Right atrium auricular region (tissue), 2 donors: ENCODE measurements at regions not wholly inside any gene's neighbourhood (a gene's known extent, or its start where the extent isn't known, plus 50 kb on each side); places are given as distances from the start of the nearest gene placed in this dataset.

ENCODE experiments used
- DNase-seq: peaks from one replicate; pipeline ENCODE4 v3.0.0-alpha.2; 2019; ENCODE audit warnings: low spot score
- H3K27ac ChIP-seq, 2 donors: fragments of 200-600 bp; sonication (generic); 1 replicate in 1 of 2; 2 replicates in 1 of 2; pipeline ENCODE4 v1.5.1; 2016 to 2019
- H3K27me3 ChIP-seq, 2 donors: fragments of 200-600 bp; sonication (generic); one replicate each; pipeline versions ENCODE4 v1.5.1 to v1.6.0; 2017 to 2019
- H3K36me3 ChIP-seq: fragments of 200-600 bp; sonication (generic); one replicate; pipeline ENCODE4 v1.5.1; 2016
- H3K4me1 ChIP-seq, 2 donors: fragments of 200-600 bp; sonication (generic); one replicate each; pipeline versions ENCODE4 v1.5.1 to v1.6.0; 2017 to 2019
- H3K4me3 ChIP-seq, 2 donors: fragments of 200-600 bp; sonication (generic); 1 replicate in 1 of 2; 2 replicates in 1 of 2; pipeline ENCODE4 v1.5.1; 2017 to 2019; ENCODE audit warnings: mild to moderate bottlenecking in 1 of 2, moderate library complexity in 1 of 2
- H3K9me3 ChIP-seq, 2 donors: fragments of 200-600 bp; sonication (generic); one replicate each; pipeline ENCODE4 v1.5.1; 2019
- TF ChIP-seq, protein P1 (sequence below), 2 donors: fragments of 200-600 bp; sonication (generic); IDR thresholded peaks; one replicate each; pipeline ENCODE4 v1.5.1; 2019; ENCODE audit warnings: antibody characterized with exemption in 2 of 2

DNA sequence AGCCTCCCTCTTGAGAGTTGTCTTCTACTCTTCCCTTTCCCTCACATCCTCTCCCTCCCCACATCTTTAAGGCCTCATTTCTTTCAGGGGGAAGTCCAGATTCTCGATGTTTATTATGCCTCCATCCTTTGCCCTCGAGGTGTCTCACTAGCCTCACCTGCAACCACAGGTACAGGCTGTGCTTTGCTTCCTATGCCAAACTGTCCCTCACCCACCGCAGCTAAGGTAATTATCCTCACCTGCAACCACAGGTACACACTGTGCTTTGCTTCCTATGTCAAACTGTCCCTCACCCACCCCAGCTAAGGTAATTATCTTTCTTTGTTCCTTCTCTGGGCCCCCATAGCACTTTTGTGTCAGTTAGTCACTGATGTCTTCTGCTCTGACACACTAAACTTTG lies 328.1 kb upstream of the SNX7 start:
- Histone ChIP-seq H3K36me3 (no peaks in the 10 kb centered on the region), H3K9me3 (no peaks in the 10 kb centered on the region), H3K27me3 (no peaks in the 10 kb centered on the region), H3K4me1 (no peaks in the 10 kb centered on the region), H3K4me3 (no peak overlapping the region), H3K27ac (no peak overlapping the region)
- no peak for DNase-seq
- TF ChIP-seq, protein P1, sequence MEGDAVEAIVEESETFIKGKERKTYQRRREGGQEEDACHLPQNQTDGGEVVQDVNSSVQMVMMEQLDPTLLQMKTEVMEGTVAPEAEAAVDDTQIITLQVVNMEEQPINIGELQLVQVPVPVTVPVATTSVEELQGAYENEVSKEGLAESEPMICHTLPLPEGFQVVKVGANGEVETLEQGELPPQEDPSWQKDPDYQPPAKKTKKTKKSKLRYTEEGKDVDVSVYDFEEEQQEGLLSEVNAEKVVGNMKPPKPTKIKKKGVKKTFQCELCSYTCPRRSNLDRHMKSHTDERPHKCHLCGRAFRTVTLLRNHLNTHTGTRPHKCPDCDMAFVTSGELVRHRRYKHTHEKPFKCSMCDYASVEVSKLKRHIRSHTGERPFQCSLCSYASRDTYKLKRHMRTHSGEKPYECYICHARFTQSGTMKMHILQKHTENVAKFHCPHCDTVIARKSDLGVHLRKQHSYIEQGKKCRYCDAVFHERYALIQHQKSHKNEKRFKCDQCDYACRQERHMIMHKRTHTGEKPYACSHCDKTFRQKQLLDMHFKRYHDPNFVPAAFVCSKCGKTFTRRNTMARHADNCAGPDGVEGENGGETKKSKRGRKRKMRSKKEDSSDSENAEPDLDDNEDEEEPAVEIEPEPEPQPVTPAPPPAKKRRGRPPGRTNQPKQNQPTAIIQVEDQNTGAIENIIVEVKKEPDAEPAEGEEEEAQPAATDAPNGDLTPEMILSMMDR (IDR thresholded peaks at IDR 0.05), result no peak

DNA sequence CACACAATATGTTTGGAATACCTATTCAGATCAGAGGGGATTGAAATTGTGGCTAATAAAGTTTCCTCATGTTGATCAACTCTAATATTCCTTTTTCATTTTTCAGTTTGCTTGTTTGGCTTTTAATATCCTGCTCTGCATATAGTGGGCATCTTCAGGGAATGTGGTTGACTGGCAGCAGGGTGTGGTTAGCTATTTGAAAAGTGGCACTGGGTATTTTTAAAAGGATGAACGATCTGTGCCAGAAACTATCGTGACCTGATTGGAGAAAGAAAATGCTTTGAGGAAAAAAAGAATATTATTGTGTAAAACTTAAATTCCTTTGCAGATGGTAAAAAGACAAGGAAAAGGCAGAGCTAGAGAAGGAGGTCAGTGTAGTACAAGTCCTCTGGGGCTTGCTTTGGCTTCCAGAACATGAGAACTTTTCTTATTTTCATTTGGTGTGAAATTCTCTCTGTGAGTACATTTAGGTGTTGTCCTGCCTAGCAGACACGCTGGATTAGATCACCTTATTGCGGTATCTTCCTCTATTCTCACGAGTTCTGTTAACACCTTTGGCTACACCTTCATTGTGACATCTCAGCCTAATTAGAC lies 329.7 kb upstream of the SNX7 start:
- TF ChIP-seq, protein P1 (IDR thresholded peaks at IDR 0.05), result no peak
- Histone ChIP-seq H3K9me3 (no peaks in the 10 kb centered on the region), H3K36me3 (no peaks in the 10 kb centered on the region), H3K27me3 (no peaks in the 10 kb centered on the region), H3K4me1 (no peaks in the 10 kb centered on the region), H3K4me3 (no peak overlapping the region), H3K27ac (no peak overlapping the region)
- no peak for DNase-seq

DNA sequence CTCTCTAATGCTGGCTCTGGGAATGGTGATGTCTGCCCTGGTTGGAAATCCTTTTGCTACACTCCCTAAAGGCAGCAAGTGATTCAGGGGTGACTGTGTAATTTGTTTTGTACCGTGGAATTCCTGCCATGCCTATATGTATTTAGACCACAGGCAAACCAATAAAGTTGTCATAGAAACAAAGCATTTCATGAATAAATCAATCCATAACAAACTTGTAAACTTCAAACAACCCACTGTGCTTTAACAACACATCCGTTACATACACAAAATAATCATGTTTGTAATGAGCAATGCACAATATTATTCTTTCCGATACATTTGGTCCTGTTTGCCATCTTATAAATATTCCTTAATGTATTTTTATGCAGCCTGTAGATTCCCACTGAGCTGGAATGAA lies 330.3 kb upstream of the SNX7 start:
- DNase-seq, result no peak
- TF ChIP-seq, protein P1 (IDR thresholded peaks at IDR 0.05), result no peak
- no peaks in the 10 kb centered on the region for H3K27me3 ChIP-seq
- no peaks in the 10 kb centered on the region for H3K9me3 ChIP-seq
- H3K27ac ChIP-seq, result no peak overlapping the region
- H3K4me1 ChIP-seq, result no peaks in the 10 kb centered on the region
- no peaks in the 10 kb centered on the region for H3K36me3 ChIP-seq
- H3K4me3 ChIP-seq, result no peak overlapping the region

DNA sequence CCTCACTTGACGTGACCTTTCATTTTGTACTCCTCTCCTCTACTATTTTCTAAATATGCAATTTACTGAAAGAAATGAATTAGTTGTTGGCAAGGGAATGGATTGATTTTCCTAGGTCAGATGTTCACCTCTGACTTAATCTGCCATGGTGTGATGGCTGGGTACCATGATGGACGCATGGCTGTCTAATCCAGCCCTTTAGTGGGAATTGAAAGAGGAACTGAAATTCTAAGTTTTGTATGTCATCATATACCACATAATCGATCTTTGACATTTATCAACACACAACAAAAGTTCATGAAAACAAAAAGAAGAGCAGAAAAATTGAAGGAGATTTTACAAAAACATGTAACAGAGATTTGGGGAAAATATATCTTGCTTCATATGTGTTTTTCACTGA lies 331.3 kb upstream of the SNX7 start:
- peaks cover 0 to 5% of the 10 kb centered on the region in 2 donors for H3K4me1 ChIP-seq

DNA sequence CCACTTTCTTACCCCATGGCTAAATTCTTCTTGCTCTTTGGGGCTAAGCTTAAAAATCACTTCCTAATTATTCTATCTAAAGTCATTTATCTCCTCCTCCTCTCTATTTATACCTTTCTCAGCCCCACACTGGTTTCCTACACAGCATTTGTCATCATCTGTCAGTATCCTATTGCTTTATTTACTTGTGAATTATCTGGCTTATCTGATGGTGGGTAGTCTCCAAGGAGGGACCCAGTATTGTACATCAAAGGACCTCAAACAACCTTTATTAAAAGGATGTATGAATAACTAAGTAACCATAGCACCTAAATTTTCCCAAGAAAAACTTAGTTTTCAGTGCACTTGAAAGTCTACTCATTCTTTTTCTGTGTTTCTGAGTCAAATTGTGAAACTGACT lies 332.7 kb upstream of the SNX7 start:
- H3K4me1 ChIP-seq, result peaks cover 0 to 5% of the 10 kb centered on the region in 2 donors
- DNase-seq, result no peak
- TF ChIP-seq, protein P1 (IDR thresholded peaks at IDR 0.05), result no peak

More for the DNA sequence above, 331.3 kb upstream of the SNX7 start:
- Histone ChIP-seq H3K9me3 (no peaks in the 10 kb centered on the region), H3K36me3 (no peaks in the 10 kb centered on the region), H3K27me3 (no peaks in the 10 kb centered on the region), H3K27ac (no peak overlapping the region), H3K4me3 (no peak overlapping the region)
- no peak for DNase-seq
- TF ChIP-seq, protein P1 (IDR thresholded peaks at IDR 0.05), result no peak

More for the DNA sequence above, 332.7 kb upstream of the SNX7 start:
- Histone ChIP-seq H3K4me3 (no peak overlapping the region), H3K27me3 (no peaks in the 10 kb centered on the region), H3K9me3 (no peaks in the 10 kb centered on the region), H3K36me3 (no peaks in the 10 kb centered on the region), H3K27ac (no peak overlapping the region)
